GM18502 (cell line): ENCODE measurements at regions not wholly inside any gene's neighbourhood (a gene's known extent, or its start where the extent isn't known, plus 50 kb on each side); places are given as distances from the start of the nearest gene placed in this dataset.

Experiments used
- ATAC-seq: cut with Tn5 transposase; IDR thresholded peaks from one replicate; pipeline ENCODE4 v1.9.1; 2021; ENCODE audit warnings: mild to moderate bottlenecking; ENCODE audit not compliant: unreplicated experiment, poor library complexity

DNA sequence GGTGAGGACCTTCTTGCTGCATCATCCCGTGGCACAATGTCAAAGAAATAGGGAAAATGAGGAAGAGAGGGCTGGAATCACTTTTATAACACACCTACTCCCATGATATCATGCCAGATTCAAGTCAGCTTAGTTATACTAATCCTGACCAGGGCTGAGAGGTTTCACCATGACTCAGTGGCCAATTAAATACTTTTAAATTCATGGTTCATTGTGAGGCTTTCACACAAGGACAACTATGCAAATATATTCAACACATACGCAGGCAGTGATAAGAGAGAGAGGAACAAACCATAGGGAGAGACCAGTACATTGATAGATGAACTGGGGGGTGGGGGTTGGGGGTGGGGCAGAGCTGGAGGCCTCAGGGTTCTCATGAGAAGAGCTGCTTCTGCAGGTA is 313.1 kb downstream of the LRFN2 start:
- no peak for ATAC-seq

DNA sequence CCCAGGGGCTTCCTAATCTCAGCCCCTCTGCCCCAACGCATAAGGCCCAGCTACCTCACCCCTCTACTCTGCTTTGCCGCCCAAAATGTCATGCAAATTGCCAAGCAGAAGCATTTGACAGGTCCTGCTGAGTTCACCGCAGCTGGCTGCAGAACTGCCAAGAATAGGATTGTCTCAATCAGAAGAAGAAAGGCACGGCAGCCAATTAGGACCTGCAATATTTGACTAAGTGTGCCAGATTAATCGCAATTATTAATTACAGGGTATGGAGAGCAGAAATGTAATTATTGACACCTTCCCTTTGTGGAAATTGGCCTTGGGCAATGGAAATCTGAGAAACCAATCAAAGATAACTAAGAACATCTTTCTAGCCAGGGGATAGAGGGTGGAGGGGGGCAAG is 318.6 kb downstream of the LRFN2 start:
- no peak for ATAC-seq

DNA sequence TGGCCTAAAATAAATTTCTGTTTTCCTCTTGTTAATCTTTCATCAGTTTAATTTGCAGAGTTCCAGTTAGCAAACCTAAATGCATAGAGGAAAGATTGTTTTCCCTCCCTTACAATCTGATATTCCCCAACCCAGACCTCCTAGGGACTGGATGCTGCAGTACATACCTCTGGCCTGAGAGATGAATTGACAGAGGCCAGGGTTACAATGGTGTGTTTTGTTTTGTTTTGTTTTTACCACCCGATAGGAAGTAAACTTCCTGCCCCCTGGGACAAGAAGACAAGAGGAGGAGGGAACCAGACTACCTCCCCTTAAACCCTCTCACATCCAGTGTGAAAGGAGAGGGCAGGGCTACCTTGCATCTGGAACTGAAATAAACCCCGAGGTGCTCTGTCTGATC is 319.0 kb downstream of the LRFN2 start:
- ATAC-seq, result no peak

DNA sequence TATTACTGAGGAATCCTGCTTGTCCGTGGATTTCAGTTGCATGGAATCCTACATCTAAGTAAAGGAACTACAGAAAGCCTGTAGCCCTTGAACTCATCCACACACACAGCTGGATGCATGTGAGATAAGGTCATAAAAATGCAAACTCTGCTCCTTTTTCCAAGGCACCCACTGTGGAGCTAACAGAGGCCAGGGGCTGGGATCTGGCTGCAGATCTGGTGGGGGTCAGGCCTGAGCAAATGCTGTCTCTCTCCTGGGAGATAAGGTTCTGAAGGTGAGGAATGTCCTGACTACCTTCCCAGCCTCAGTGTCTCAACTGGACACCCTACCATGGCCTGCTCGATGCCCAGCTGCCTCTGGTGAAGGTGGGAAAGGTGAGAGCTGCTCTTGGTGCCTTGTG is 321.5 kb downstream of the LRFN2 start:
- no peak for ATAC-seq

DNA sequence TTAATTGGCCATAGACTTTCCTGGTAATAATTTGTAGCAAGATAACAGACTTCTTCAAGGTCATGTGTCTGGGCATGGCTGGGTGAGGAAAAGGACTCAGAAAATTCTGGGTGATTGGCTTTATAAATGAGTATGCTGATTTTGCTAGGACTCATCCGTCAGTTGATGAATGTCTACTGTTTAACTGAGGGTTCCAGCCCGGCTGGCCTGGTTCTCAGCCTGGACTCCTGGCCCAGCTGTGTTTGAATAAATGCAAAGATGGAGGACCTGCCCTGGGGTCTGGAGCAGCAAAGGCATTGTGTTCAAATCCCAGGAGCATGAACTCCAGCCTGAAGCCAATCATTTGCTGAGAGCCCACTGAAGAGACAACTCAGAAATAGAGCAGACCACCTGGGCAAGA is 323.2 kb downstream of the LRFN2 start:
- ATAC-seq, result no peak

DNA sequence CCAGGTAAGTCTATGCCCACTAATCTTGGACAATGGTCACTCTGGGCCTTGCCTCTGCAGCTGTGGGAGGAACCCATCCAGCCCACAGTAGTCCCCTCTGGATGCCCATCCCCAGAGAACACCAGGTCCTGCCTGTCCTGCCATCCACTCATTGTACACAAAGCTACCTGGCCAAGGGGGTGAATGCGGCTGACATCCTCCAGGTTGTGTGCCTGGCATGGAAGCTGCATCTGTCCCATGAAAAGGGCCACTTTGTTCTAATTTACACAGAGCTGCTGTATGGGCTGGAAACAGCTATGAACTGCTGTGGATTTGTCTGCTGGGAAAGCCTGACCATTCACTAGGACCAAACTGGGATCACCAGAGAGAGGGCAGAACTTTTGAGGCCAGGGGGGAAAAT is 324.8 kb downstream of the LRFN2 start:
- ATAC-seq, result no peak

DNA sequence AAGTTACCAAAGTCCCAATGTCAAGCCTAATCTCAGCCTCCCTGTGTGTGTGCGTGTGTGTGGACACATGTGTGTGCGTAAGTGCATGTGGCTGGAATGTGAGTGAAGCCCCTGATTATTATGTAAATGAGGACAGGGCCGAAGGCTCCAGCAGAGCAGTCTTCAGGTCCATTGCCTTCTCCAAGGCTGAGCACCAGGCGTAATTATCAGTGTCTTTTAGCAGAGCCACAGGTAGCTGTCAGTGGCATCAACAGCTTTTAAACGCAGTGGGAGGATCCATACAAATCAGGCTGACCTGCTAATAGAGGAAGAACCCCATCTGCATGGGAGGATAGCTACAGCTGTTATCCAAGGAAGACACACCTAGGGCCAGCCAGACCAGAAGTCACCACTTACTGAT is 324.3 kb upstream of the MOCS1 start:
- ATAC-seq, result no peak

DNA sequence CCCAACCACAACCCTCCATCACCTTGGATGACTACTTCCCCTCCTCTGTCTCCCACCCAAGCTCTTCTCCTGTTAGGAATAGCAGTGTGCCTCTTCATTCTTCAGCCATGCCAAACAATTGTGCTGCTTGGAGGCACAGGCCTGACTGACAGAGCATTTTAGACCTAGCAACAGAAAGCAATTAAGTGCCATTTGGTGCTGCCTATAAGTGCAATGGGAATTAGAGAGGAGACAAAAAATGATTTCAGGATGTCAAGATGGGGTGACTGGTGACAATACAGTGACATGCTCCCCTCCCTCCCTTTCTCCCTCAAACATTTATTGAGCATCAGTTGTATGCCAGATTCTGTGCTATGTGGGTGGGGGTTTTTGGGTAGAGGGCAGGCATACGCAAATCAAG is 322.6 kb upstream of the MOCS1 start:
- ATAC-seq, result no peak

DNA sequence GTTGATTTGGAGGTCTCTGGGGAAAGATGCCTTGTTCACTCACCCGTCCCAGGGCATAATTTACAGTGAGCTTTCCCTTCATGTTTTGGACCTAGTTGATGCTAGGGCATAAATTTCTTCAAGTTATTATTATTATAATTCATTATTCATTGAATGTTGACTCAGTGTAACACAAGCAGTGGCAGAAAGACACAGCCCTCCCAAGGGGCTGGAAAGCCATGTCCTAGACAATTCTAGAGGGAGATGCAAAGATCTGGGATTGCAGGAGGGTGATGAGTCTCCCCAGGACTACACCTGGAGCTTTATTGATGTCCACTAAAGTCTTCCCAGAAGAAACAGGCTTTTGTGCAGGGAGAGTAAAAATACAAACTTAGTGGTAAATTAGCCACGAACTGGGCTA is 322.0 kb upstream of the MOCS1 start:
- no peak for ATAC-seq

DNA sequence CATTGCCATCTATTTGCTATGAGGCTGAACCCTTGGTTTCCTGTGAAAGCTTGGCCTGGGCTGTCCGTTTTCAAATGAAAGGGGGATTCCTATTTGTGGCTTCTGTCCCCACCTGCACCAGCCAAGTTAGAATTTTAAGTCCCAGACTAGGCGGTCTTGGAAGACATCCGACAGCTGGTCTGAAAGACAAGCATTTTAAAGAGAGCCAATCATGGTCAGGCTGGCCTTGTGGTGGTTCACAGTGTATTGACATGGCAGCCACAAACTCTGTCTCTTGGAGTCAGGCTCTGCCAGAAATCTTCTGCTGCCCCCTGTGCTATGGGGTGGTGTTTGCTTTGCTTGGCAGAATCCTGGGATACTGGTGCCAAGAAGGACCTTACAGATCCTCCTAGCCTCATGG is 319.2 kb upstream of the MOCS1 start:
- ATAC-seq, result no peak

DNA sequence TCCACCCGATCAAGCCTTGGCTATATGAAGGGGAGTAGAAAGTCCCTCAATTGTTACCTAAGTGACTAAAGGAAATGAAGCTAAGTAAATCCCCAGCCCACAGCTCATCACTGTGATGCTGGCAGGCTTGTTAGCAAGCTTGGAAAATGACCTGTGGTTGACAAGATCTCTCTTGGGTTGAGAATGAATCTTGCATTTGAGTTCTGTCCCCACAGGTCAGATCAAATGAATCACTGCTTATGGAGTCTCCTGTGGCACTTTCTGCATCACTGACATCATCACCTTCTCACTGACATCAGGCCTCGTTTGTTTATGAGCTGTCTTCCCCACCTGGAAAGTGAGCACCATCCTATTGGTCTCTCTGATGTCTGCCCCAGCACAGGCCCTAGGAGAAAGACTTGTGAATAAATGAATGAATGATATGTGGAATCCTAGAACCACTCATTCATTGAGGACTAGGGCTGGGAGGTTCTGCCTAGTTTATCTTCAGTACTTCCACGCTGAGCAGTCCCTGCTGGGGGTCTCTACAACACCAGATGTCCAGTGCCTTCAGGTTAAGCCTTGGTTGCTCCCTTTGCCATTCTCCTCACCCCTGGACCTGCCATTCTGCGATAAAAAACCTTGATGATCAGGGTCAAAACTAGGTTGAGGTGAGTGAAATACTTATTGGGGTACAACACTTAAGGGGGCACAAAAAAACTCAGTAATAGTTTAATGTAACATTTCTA is 318.4 kb upstream of the MOCS1 start:
- ATAC-seq, result no peak

DNA sequence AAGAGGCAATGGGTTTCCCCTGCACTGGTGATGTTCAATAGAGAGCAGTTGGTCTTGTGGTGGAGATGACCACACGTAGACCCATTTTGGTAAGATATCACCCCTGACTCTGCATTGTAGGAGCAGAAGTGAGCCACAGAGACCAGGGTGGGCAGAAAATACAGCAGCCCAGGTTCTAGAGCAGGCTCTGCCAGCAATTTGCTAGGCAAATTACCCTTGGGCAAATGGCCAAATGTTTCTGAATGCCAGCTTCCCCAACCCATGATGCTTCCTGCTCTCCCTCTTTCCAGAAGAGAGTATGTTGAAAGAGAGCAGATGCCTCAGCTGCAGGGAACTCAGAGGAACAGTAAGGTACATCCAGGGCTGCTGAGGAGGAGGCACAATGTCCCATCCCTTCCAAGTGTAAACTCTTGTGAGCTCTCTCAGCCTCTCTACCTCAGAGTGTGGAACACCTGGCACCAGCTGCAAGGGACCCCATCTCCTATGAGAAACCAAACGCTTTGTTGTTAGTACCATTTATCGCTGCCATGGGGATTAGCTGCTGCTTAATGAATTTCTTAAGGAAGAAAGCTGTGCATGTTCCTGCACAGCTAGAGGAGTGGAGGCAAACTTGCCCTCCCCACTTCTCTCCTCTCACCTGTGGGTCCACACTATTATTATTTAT is 317.5 kb upstream of the MOCS1 start:
- no peak for ATAC-seq

DNA sequence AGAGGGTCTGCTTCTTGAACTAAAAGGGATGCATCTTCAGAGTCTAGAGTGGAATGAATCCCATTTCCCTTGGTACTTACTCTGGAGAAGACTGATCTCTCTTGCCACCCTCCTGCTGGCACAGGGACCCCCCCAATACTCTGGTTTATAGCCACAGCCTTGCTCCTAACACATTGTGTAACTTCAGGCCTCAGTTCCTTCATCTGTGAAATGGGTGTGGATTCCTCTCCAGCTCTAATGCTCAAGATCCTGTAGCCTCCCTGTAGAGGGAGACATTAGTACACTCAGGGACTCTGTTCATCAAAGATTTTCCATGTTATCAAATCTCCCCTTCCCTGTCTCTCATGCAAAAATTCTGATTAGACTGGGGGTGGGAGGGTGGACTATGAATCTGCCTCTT is 315.7 kb upstream of the MOCS1 start:
- no peak for ATAC-seq

DNA sequence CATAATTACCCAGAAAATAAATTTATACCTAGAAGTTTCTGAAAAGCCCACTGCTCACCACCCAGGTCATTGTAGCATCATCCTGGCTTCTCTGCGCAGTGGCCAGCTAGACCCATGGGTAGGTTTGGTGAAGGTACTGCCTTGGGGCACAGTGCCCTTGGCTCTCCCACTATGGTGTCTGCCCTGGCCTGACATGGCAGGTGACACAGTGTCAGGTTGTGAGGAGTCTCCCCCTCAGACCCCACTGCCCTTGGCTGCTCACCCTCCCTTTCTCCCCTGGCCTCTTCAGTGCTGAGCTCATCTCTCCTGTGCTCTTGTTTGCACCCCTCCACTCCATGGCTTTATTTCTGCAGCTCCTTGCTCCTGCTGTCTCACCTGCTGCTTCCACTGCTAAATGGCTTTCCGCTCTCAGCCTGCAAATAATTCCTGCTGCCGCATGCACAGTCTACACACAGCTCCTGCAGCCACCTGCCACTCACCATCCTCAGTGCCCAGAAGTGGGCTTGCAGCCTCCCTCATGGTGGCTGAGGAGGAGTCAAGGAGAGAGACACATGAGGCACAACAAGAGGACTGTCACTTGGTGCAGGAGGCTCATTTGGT is 313.4 kb upstream of the MOCS1 start:
- ATAC-seq, result no peak

DNA sequence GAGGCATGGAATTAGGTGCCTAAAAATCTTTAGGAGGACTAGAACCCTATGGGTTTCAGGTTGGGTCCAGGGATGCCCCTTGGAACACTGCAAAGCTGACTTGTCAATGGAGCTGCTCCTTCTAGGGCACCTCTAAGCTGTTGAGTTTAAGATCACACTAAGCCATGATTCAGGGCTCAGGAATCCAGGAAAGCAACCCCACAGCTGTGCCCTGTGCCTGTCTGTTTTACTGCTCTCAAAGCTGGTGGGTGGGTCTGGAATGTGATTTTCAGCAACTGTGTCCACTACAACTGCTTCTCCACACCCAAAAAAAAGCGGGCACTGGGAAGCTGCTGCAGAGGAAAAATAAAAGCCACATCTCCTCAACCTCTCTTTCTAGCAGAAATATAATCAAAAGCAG is 310.4 kb upstream of the MOCS1 start:
- ATAC-seq, result no peak

DNA sequence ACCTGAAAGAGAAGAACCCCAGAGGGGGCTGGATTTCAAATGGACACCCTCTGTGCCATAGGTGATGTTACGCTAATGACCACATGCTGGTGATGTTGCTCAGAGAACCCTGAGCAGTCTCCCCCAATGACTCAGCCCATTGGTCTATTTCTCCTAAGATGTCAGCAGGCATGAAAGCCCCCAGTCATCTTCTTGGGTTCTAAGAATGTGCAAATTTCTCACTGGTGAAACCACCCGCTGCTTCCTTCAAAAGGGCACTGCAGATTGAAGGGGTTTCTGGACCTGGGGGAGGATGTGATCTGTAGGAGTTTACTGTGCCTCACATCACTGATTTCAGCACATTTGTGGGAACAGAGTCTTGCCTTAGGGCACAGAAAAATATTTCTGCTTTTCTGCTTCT is 298.4 kb upstream of the MOCS1 start:
- ATAC-seq, result no peak

DNA sequence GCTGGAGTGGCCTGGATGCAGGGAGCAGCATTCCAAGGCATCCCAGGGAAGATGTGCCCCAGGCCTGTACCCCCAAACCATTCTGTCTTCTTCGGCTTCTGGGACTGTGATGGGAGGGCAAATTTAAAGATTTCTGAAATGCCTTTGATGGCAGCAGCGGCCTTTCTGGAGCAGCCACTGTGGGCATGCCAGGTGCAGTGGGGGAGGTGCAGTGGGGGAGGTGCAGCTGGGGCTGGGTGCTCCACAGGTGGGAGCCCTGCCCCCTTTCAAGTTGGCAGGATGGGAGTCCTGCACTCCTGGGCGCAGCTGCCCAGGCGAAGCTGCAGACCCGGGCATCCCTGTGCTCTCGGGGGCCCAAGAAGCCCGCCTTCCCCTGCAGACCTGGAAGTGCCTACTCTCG is 293.5 kb upstream of the MOCS1 start:
- no peak for ATAC-seq

DNA sequence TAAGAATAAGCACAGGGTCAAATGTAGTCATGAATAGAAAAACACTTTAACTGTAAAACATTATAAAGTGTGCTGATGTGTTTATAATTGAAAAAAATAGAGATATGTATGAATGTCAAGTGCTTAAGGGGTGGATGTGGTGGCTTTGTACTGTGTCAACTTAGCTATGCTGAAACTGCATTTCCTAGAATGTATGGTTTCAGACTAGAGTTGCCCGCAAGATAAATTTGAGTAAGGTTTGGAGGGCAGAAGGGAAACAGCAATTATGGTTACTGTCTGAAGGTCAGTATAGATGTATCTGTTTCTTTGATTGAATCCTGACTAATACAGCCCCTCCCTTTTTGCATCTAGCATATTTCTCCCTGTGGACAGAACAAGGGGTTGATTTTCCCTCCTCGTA is 288.1 kb upstream of the MOCS1 start:
- ATAC-seq, result no peak

DNA sequence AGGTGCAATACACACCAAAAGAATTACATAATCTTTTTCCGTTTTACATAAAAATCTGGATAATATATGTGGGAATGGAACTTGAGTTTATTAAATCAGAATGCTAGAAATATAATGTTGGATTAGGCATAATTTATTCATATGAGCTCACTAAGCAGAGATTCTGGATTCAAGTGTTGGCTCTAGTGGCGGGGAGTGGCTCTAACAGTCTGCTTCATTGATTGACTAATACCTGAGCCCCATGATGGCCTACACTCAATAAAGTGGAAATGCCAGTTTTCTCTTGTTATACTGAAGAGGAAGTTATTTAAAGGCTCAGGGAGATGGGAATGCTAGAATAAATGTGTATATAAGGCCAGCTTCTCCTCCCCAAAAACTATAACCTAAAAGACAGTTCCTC is 285.5 kb upstream of the MOCS1 start:
- no peak for ATAC-seq

DNA sequence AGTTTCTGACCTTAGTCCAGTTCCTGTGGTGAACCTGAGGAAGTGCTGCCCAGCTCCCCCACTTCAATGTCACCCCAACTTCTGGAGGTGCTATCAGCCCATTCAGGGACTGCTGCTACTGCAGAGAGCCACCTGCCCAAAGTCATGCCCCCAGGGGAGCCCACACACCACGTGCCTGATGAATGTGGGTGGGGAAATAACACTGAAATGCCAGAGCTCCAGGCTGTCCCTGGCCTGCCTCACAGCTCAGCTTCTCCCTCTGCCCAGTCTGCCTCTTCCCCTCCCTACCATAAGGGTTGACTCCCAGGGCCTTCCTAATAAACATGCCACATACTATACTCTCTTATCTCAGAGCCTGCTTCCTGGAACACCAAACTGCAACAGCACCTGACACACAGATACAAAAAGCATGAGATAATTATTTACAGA is 276.4 kb upstream of the MOCS1 start:
- no peak for ATAC-seq

DNA sequence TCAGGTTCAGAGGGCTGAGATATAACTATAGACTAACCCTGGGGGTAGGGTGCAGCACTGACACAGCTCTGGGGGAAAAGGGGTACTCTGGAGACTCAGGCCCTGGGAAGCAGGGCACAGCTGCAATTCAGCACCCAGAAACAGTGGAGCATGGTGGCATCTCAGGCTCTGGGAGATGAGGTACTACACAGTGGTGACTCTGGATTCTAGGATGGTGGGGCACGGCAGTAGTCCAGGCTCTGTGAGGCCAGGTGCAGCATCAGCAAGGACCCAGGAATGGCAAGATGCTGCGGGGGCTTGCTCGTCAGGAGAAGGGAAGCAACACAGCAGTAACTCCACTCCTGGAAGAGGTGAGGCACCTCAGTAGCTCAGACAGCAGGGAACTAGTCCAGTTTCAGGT is 271.5 kb upstream of the MOCS1 start:
- no peak for ATAC-seq

DNA sequence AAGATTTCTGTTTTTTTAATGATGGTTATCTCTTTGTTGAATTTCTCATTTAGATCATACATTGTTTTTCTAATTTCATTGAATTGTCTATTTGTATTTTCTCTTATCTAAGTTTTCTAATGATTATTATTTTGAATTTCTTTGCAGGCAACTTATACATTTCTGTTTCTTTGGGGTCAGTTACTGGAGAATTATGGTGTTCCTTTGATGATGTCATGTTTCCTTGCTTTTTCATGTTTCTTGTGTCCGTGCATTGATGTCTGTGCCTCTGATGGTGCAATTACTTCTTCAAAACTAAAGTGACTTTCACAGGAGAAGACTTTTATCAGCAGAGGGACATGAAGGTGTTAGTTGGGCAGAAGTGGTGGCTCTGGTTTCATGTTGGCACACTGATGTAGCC is 270.7 kb upstream of the MOCS1 start:
- ATAC-seq, result no peak
